ENCODE measurements at regions not wholly inside any gene's neighbourhood (a gene's known extent, or its start where the extent isn't known, plus 50 kb on each side); places are given as distances from the start of the nearest gene placed in this dataset.

DNA sequence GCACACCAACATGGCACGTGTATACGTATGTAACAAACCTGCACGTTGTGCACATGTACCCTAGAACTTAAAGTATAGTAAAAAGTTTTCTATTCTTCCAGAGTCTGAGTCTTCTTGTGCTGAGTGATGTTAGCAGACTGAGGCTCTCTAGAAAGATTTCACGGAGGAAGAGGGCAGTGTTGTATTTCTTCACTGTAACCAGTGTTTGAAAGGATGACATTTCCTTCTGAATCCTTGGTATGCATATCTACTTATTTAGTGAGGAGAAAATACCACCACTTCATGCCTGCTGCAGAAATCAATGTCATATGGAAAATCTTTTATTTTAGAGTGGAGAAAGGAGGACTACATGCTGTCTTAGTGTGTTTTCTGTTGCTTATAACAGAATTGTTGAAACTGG is 357.1 kb downstream of the CCDC85A start:
- no peaks in the 10 kb centered on the region for H3K27me3 ChIP-seq (replicated peaks; ENCODE audit: control insufficient read depth, insufficient read depth, low read length)
- TF ChIP-seq, protein P1, sequence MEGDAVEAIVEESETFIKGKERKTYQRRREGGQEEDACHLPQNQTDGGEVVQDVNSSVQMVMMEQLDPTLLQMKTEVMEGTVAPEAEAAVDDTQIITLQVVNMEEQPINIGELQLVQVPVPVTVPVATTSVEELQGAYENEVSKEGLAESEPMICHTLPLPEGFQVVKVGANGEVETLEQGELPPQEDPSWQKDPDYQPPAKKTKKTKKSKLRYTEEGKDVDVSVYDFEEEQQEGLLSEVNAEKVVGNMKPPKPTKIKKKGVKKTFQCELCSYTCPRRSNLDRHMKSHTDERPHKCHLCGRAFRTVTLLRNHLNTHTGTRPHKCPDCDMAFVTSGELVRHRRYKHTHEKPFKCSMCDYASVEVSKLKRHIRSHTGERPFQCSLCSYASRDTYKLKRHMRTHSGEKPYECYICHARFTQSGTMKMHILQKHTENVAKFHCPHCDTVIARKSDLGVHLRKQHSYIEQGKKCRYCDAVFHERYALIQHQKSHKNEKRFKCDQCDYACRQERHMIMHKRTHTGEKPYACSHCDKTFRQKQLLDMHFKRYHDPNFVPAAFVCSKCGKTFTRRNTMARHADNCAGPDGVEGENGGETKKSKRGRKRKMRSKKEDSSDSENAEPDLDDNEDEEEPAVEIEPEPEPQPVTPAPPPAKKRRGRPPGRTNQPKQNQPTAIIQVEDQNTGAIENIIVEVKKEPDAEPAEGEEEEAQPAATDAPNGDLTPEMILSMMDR (IDR thresholded peaks at IDR 0.05; ENCODE audit: insufficient read depth, low read length, poor library complexity, severe bottlenecking), result no peak
- H3K36me3 ChIP-seq (ENCODE audit: control insufficient read depth, insufficient read depth, low read length), result no peaks in the 10 kb centered on the region
- H3K4me3 ChIP-seq (replicated peaks; ENCODE audit: low read depth, low read length), result no peak overlapping the region
- DNase-seq (ENCODE audit: extremely low read depth, insufficient read length), result no peak

DNA sequence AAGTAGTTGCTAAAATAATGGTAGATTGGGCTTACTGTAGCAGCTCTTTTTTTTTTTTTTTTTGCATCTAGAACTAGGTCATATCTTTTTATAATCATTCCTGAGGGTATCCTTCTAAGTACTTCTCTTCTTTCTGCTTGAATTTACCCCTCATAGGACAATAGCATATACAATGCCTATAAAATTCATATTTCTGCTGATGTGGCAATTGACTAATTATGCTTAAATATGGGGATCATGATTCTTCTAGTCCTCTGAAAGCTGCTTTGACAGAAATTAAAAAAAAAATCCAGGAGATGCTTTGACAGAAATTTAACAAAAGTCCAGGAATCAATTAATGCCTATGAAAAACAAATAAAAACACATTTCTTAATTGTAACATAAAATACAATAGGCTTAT is 358.4 kb downstream of the CCDC85A start:
- TF ChIP-seq, protein P1 (IDR thresholded peaks at IDR 0.05; ENCODE audit: insufficient read depth, low read length, poor library complexity, severe bottlenecking), result no peak
- DNase-seq (ENCODE audit: extremely low read depth, insufficient read length), result no peak
- Histone ChIP-seq H3K27me3 (replicated peaks; ENCODE audit: control insufficient read depth, insufficient read depth, low read length) (no peaks in the 10 kb centered on the region), H3K36me3 (ENCODE audit: control insufficient read depth, insufficient read depth, low read length) (no peaks in the 10 kb centered on the region), H3K4me3 (replicated peaks; ENCODE audit: low read depth, low read length) (no peak overlapping the region)

DNA sequence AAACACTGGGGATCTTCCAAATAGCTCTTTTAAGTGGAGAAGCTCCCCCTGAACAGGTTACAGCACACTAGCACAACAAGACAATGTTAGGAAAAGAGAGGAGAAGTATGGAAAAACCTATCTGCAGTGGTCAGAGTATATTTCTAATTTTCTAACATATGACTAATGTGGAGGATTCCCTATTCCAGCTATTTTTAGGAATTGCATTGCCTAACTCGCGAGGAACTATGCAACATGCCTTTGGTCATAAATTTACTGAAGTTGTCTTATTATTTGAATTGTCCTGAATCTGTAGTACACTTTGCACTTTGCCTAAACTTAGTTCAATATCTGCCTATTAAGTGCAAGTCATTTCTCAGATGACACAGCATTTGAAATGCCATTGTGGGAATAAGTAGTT is 381.4 kb downstream of the CCDC85A start:
- TF ChIP-seq, protein P1 (IDR thresholded peaks at IDR 0.05; ENCODE audit: insufficient read depth, low read length, poor library complexity, severe bottlenecking), result no peak
- Histone ChIP-seq H3K4me3 (replicated peaks; ENCODE audit: low read depth, low read length) (no peak overlapping the region), H3K36me3 (ENCODE audit: control insufficient read depth, insufficient read depth, low read length) (no peaks in the 10 kb centered on the region), H3K27me3 (replicated peaks; ENCODE audit: control insufficient read depth, insufficient read depth, low read length) (no peaks in the 10 kb centered on the region)
- no peak for DNase-seq (ENCODE audit: extremely low read depth, insufficient read length)

DNA sequence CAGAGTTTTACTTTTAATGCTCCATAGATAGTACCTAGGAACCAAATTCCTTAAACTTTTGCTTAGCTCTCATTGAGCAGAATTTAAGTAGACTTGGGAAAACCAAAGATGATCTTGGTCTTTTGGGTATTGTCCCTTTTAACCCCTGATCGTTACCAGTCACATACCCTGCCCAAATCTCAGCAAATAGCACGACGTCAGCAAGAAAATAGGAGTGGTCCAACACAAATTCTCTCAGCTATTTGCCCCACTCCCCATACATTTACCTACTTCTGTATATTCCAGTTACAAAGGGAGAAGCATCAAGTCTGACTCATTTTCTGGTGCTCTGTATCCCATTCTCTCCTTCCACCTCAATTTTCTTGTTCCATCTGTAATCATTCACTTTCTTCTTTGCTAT is 387.3 kb downstream of the CCDC85A start:
- no peaks in the 10 kb centered on the region for H3K36me3 ChIP-seq (ENCODE audit: control insufficient read depth, insufficient read depth, low read length)
- H3K4me3 ChIP-seq (replicated peaks; ENCODE audit: low read depth, low read length), result no peak overlapping the region
- TF ChIP-seq, protein P1 (IDR thresholded peaks at IDR 0.05; ENCODE audit: insufficient read depth, low read length, poor library complexity, severe bottlenecking), result no peak

DNA sequence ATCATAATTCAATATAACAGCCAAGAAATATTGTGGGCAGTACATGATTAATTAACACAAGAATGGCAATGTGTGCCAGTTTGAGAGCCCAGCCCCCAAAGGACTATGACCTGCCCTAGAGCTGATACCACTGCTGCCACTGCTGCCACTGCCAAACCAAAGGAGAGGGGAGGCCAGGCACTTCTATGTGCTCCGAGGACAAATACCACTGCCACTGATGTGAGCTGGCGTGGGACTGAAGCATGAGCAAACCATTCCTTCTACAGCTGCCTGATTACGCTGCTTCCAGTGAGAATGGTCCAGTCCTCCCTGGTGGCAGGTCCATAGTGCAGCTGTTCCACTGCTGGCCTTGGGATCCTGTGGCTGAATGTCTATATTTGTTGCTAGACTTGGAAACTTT is 392.2 kb downstream of the CCDC85A start:
- no peak for DNase-seq (ENCODE audit: extremely low read depth, insufficient read length)
- TF ChIP-seq, protein P1 (IDR thresholded peaks at IDR 0.05; ENCODE audit: insufficient read depth, low read length, poor library complexity, severe bottlenecking), result no peak
- no peaks in the 10 kb centered on the region for H3K27me3 ChIP-seq (replicated peaks; ENCODE audit: control insufficient read depth, insufficient read depth, low read length)
- H3K4me3 ChIP-seq (replicated peaks; ENCODE audit: low read depth, low read length), result no peak overlapping the region
- H3K36me3 ChIP-seq (ENCODE audit: control insufficient read depth, insufficient read depth, low read length), result no peaks in the 10 kb centered on the region

More for the DNA sequence above, 387.3 kb downstream of the CCDC85A start:
- no peak for DNase-seq (ENCODE audit: extremely low read depth, insufficient read length)
- H3K27me3 ChIP-seq (replicated peaks; ENCODE audit: control insufficient read depth, insufficient read depth, low read length), result no peaks in the 10 kb centered on the region

DNA sequence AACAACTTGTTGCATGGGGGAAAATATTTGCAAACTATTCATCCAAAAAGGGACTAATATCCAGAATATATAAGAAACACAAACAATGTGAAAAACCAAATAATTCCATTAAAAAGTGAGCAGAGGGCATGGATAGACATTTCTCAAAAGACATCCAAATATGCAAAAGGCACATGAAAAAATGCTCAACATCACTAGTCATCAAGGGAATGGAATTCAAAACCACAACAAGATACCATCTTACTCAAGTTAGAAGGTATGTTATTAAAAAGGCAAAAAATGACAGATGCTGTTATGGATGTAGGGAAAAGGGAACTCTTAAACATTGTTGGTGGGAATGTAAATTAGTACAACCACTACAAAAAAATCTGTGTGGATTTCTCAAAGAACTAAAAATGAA is 396.5 kb downstream of the CCDC85A start:
- H3K27me3 ChIP-seq (replicated peaks; ENCODE audit: control insufficient read depth, insufficient read depth, low read length), result no peaks in the 10 kb centered on the region
- TF ChIP-seq, protein P1 (IDR thresholded peaks at IDR 0.05; ENCODE audit: insufficient read depth, low read length, poor library complexity, severe bottlenecking), result no peak
- no peak for DNase-seq (ENCODE audit: extremely low read depth, insufficient read length)
- H3K4me3 ChIP-seq (replicated peaks; ENCODE audit: low read depth, low read length), result no peak overlapping the region
- H3K36me3 ChIP-seq (ENCODE audit: control insufficient read depth, insufficient read depth, low read length), result no peaks in the 10 kb centered on the region
